HepG2 (cell line): ENCODE measurements at regions not wholly inside any gene's neighbourhood (a gene's known extent, or its start where the extent isn't known, plus 50 kb on each side); places are given as distances from the start of the nearest gene placed in this dataset.

ENCODE experiments used
- ARNT ChIP-seq: fragments of 450-650 bp; IDR thresholded peaks from 2 replicates; pipeline ENCODE4 v1.6.1; 2017
- ATM ChIP-seq: fragments of 450-650 bp; IDR thresholded peaks from 2 replicates; pipeline ENCODE4 v1.7.1; 2017; ENCODE audit warnings: mild to moderate bottlenecking, borderline replicate concordance
- FOSL1 ChIP-seq: sonication (generic); formaldehyde crosslinking; IDR thresholded peaks from 2 replicates; pipeline ENCODE4 v1.9.0; 2021; ENCODE audit warnings: missing genetic modification reagents, borderline replicate concordance
- KLF15 ChIP-seq: sonication (generic); formaldehyde crosslinking; IDR thresholded peaks from 2 replicates; pipeline ENCODE4 v1.8.1; 2023; ENCODE audit warnings: borderline replicate concordance, mild to moderate bottlenecking, inconsistent platforms, missing genetic modification reagents, mixed read lengths
- LCORL ChIP-seq, 2 experiments: fragments of 450-650 bp in 1 of 2; sonication (generic) in 1 of 2; formaldehyde crosslinking in 1 of 2; IDR thresholded peaks; 2 replicates each; pipeline versions ENCODE4 v1.5.0 to v1.6.1; 2017 to 2020; ENCODE audit warnings: antibody characterized with exemption in 1 of 2, missing genetic modification reagents in 1 of 2
- NFKB2 ChIP-seq: sonication (generic); formaldehyde crosslinking; IDR thresholded peaks from 2 replicates; pipeline ENCODE4 v1.4.0; 2020; ENCODE audit warnings: missing genetic modification reagents, borderline replicate concordance
- PLRG1 ChIP-seq: fragments of 450-650 bp; conservative IDR thresholded peaks from 2 replicates; pipeline ENCODE4 v1.6.1; 2016
- POLR2G ChIP-seq: fragments of 200-400 bp; formaldehyde crosslinking; IDR thresholded peaks from 2 replicates; pipeline ENCODE4 v1.6.1; 2018; ENCODE audit warnings: mild to moderate bottlenecking, low read depth, low read length, moderate library complexity
- RBAK ChIP-seq: sonication (generic); formaldehyde crosslinking; IDR thresholded peaks from 2 replicates; pipeline ENCODE4 v1.5.1; 2020; ENCODE audit warnings: mild to moderate bottlenecking, missing genetic modification reagents
- SALL2 ChIP-seq: sonication (generic); formaldehyde crosslinking; IDR thresholded peaks from 2 replicates; pipeline ENCODE4 v1.8.1; 2023; ENCODE audit warnings: mild to moderate bottlenecking, missing genetic modification reagents, inconsistent platforms
- TCF7 ChIP-seq: sonication (generic); IDR thresholded peaks from 2 replicates; pipeline ENCODE4 v1.6.1; 2016; ENCODE audit warnings: antibody characterized with exemption, low read depth
- THYN1 ChIP-seq: sonication (generic); formaldehyde crosslinking; IDR thresholded peaks from 2 replicates; pipeline ENCODE4 v1.8.1; 2023; ENCODE audit warnings: low read depth, mild to moderate bottlenecking, moderate library complexity, missing genetic modification reagents, borderline replicate concordance
- ZBTB3 ChIP-seq: sonication (generic); formaldehyde crosslinking; IDR thresholded peaks from 2 replicates; pipeline ENCODE4 v1.4.0; 2020; ENCODE audit warnings: low read depth, mild to moderate bottlenecking, moderate library complexity, missing genetic modification reagents, borderline replicate concordance
- ZBTB42 ChIP-seq: sonication (generic); formaldehyde crosslinking; IDR thresholded peaks from 2 replicates; pipeline ENCODE4 v1.5.0; 2020; ENCODE audit warnings: mild to moderate bottlenecking, missing genetic modification reagents
- ZBTB8A ChIP-seq: sonication (generic); formaldehyde crosslinking; IDR thresholded peaks from 2 replicates; pipeline ENCODE4 v1.4.0; 2020; ENCODE audit warnings: mild to moderate bottlenecking, low read depth, missing genetic modification reagents, borderline replicate concordance
- ZMYM3 ChIP-seq: sonication (generic); formaldehyde crosslinking; IDR thresholded peaks from 2 replicates; pipeline ENCODE4 v1.5.1; 2020; ENCODE audit warnings: mild to moderate bottlenecking, missing genetic modification reagents
- ZNF329 ChIP-seq: sonication (generic); formaldehyde crosslinking; IDR thresholded peaks from 2 replicates; pipeline ENCODE4 v1.9.0; 2021; ENCODE audit warnings: low read depth, mild to moderate bottlenecking, missing genetic modification reagents
- ZNF564 ChIP-seq: sonication (generic); formaldehyde crosslinking; IDR thresholded peaks from 2 replicates; pipeline ENCODE4 v1.8.1; 2023; ENCODE audit warnings: mild to moderate bottlenecking, missing genetic modification reagents
- ZNF720 ChIP-seq: sonication (generic); formaldehyde crosslinking; IDR thresholded peaks from 2 replicates; pipeline ENCODE4 v1.4.0; 2020; ENCODE audit warnings: missing genetic modification reagents
- ZSCAN21 ChIP-seq: sonication (generic); formaldehyde crosslinking; IDR thresholded peaks from 2 replicates; pipeline ENCODE4 v1.8.0; 2022; ENCODE audit warnings: mild to moderate bottlenecking, missing genetic modification reagents, moderate library complexity, borderline replicate concordance
- TF ChIP-seq, protein P1 (sequence below): sonication (generic); formaldehyde crosslinking; IDR thresholded peaks from 2 replicates; pipeline ENCODE4 v1.4.0; 2020; ENCODE audit warnings: mild to moderate bottlenecking, missing genetic modification reagents
- TF ChIP-seq, protein P2 (sequence below): sonication (generic); formaldehyde crosslinking; conservative IDR thresholded peaks from 2 replicates; pipeline ENCODE4 v1.8.0; 2022; ENCODE audit warnings: low read depth, missing genetic modification reagents
- TF ChIP-seq, protein P3 (sequence below): sonication (generic); formaldehyde crosslinking; IDR thresholded peaks from 2 replicates; pipeline ENCODE4 v1.4.0; 2020; ENCODE audit warnings: missing genetic modification reagents
- TF ChIP-seq, protein P4 (sequence below): sonication (generic); formaldehyde crosslinking; IDR thresholded peaks from 2 replicates; pipeline ENCODE4 v1.4.0; 2020; ENCODE audit warnings: missing genetic modification reagents

DNA sequence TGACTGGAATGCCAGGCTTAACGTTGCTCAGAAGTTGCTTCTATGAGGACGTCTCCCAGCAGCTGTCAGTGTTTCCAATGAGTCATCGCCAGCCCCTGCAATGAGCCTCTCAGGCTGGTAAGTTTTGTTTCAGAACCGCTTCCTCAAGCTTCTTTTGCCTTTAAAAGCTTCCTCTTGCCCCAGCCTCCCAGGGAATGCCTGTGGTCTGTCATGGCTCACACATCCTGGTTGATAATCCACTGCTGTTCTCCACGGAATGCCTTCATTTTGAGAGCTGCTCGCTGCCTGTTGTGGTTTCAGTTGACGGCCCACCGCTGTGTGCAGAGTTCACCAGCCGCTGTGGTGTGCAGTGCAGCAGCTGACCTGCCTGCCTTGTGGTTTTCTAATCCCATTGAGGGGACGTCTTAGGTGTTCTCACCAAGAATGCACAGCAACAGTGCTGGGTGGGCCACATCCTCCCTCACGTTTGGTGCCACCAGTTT lies 96.4 kb downstream of the RTP5 start (continued):
- TF ChIP-seq ZBTB42 (CRISPR knock-in tag) (no peak), KLF15 (CRISPR knock-in tag) (no peak), LCORL (IDR thresholded peaks at IDR 0.05) (no peak), LCORL (CRISPR knock-in tag; IDR thresholded peaks at IDR 0.05) (no peak), THYN1 (CRISPR knock-in tag) (no peak), PLRG1 (no peak), ZBTB3 (CRISPR knock-in tag) (no peak), POLR2G (no peak), ATM (no peak), ZBTB8A (no peak), ZNF329 (CRISPR knock-in tag) (no peak), ZMYM3 (0 out of 2 replicates have a peak, but pooled peaks have one; percentile 33), SALL2 (no peak), NFKB2 (CRISPR knock-in tag) (no peak), ZNF564 (CRISPR knock-in tag) (no peak), FOSL1 (CRISPR knock-in tag) (peak; percentile 41; the same call in 1 of the 2 replicates), ZNF720 (CRISPR knock-in tag) (no peak), TCF7 (no peak), ZSCAN21 (CRISPR knock-in tag) (no peak), RBAK (CRISPR knock-in tag) (0 out of 2 replicates have a peak, but pooled peaks have one; percentile 44), ARNT (no peak)
- TF ChIP-seq, protein P1, sequence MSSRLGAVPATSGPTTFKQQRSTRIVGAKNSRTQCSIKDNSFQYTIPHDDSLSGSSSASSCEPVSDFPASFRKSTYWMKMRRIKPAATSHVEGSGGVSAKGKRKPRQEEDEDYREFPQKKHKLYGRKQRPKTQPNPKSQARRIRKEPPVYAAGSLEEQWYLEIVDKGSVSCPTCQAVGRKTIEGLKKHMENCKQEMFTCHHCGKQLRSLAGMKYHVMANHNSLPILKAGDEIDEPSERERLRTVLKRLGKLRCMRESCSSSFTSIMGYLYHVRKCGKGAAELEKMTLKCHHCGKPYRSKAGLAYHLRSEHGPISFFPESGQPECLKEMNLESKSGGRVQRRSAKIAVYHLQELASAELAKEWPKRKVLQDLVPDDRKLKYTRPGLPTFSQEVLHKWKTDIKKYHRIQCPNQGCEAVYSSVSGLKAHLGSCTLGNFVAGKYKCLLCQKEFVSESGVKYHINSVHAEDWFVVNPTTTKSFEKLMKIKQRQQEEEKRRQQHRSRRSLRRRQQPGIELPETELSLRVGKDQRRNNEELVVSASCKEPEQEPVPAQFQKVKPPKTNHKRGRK (CRISPR knock-in tag) = no peak
- TF ChIP-seq, protein P2, sequence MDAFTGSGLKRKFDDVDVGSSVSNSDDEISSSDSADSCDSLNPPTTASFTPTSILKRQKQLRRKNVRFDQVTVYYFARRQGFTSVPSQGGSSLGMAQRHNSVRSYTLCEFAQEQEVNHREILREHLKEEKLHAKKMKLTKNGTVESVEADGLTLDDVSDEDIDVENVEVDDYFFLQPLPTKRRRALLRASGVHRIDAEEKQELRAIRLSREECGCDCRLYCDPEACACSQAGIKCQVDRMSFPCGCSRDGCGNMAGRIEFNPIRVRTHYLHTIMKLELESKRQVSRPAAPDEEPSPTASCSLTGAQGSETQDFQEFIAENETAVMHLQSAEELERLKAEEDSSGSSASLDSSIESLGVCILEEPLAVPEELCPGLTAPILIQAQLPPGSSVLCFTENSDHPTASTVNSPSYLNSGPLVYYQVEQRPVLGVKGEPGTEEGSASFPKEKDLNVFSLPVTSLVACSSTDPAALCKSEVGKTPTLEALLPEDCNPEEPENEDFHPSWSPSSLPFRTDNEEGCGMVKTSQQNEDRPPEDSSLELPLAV (CRISPR knock-in tag) = no peak
- TF ChIP-seq, protein P3, sequence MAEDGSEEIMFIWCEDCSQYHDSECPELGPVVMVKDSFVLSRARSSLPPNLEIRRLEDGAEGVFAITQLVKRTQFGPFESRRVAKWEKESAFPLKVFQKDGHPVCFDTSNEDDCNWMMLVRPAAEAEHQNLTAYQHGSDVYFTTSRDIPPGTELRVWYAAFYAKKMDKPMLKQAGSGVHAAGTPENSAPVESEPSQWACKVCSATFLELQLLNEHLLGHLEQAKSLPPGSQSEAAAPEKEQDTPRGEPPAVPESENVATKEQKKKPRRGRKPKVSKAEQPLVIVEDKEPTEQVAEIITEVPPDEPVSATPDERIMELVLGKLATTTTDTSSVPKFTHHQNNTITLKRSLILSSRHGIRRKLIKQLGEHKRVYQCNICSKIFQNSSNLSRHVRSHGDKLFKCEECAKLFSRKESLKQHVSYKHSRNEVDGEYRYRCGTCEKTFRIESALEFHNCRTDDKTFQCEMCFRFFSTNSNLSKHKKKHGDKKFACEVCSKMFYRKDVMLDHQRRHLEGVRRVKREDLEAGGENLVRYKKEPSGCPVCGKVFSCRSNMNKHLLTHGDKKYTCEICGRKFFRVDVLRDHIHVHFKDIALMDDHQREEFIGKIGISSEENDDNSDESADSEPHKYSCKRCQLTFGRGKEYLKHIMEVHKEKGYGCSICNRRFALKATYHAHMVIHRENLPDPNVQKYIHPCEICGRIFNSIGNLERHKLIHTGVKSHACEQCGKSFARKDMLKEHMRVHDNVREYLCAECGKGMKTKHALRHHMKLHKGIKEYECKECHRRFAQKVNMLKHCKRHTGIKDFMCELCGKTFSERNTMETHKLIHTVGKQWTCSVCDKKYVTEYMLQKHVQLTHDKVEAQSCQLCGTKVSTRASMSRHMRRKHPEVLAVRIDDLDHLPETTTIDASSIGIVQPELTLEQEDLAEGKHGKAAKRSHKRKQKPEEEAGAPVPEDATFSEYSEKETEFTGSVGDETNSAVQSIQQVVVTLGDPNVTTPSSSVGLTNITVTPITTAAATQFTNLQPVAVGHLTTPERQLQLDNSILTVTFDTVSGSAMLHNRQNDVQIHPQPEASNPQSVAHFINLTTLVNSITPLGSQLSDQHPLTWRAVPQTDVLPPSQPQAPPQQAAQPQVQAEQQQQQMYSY (CRISPR knock-in tag) = no peak
- TF ChIP-seq, protein P4, sequence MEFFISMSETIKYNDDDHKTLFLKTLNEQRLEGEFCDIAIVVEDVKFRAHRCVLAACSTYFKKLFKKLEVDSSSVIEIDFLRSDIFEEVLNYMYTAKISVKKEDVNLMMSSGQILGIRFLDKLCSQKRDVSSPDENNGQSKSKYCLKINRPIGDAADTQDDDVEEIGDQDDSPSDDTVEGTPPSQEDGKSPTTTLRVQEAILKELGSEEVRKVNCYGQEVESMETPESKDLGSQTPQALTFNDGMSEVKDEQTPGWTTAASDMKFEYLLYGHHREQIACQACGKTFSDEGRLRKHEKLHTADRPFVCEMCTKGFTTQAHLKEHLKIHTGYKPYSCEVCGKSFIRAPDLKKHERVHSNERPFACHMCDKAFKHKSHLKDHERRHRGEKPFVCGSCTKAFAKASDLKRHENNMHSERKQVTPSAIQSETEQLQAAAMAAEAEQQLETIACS (CRISPR knock-in tag) = no peak
